HG02588 (cell line): ENCODE measurements at regions not wholly inside any gene's neighbourhood (a gene's known extent, or its start where the extent isn't known, plus 50 kb on each side); places are given as distances from the start of the nearest gene placed in this dataset.

ENCODE experiments used
- ATAC-seq: cut with Tn5 transposase; IDR thresholded peaks from one replicate; pipeline ENCODE4 v1.9.1; 2021; ENCODE audit warnings: mild to moderate bottlenecking, moderate library complexity; ENCODE audit not compliant: unreplicated experiment

DNA sequence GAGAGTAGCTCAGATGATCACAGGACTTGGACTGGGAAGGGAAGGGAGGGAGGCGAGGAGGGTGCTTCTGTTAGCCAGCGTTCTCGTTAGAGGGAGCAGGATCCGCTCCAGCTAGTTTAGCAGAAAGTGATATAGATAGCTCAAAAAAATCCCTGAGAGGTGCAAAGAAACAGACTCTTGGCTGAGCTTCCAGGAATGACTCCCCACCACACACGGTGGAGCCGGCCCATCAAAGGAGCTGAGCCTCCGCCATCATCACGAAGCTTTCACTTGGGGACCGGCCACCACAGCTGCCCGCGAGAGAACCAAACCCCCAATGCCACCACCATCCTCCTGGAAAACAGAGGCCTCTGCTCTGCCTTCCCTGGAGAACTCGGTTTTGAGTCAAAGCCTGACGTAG is 124.6 kb upstream of the BCL2L14 start:
- ATAC-seq: no peak

DNA sequence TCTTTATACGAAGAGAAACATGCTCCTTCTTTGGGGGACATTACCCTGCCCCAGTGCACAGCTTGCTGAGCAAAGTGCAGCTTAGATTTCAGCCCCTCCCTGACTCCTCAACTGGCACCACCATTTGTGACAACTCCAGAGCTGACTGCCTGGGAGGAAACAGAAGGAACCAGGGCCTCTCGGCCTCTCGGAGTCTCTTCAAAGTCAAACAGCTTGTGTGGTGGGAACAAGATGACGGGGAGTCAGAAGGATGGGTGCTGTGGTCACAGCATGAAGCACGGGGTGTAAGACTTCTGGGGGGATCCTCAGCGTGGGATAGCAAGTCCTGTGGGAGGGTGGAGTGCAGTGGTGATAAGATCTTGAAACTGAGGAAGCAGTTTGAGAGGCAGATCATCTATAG is 123.5 kb upstream of the BCL2L14 start:
- ATAC-seq: no peak

DNA sequence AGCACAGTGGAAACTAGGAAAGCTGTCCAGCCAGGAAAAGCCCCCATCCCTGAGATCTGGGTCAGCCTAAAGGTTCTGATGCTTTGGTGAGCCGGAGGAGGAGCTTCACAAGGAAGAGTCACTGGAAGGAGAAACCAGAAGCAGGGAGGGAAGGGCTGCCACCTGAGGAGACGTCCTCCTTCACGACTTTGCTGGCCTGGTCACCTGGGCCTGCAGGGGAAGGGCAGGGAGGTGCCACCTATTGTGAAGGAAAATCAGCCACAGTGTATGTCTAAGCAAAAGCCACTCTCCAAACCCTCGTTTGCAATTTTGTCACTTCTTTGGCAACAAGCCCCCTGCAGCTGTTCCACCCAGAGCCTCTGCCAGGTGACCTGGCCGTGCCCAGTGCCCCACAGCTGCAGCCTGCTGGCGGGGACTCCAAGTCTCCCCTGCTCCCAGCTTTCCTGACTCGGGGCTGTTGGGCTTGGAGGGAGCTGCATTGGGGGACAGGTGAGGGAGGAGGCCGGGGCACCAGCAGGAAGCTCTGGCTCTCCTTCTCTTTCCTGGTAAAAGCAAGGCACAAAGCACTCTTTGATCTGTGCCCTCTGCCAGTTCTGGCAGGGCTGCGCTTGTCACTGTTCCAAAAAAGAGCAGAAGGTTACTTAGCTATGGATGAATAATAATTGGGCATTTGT is 120.9 kb upstream of the BCL2L14 start:
- no peak for ATAC-seq

DNA sequence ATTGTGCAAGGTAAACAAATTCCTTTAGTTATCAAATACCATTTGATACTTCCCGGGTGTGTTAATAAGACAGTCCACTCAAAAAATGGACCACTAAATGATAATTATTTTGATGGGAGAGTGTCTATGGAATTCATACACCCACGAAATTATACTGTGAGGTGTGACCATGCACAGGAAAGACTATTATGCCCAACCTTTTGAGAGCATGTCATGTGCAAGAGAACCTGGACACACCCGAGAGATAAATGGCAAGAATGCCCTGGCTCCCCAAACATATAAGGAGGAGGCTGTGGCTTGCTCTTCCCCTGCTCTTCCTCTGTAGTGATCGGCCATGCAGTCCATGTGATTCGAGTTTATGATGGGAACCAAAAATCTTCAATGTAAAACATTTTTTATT is 119.5 kb upstream of the BCL2L14 start:
- ATAC-seq: no peak

DNA sequence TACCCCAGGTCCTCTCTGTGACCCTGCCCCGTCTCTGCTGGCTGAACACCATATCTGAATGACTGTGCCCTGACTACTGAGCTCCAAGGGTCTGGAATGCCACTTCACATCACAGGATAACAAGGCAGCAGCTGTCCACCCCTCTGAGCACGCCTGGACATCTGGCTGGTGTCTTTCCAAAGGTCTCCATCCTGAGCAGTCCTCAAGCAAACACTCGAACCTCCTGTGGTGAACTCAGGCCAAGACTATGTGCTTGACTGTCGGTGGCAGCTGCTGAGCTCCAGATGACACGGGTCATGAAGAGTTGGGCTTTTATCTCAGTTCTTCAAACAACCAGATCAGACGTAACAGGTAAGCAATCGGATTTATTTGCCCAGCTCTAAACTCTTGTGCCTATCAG is 117.2 kb upstream of the BCL2L14 start:
- ATAC-seq: no peak

DNA sequence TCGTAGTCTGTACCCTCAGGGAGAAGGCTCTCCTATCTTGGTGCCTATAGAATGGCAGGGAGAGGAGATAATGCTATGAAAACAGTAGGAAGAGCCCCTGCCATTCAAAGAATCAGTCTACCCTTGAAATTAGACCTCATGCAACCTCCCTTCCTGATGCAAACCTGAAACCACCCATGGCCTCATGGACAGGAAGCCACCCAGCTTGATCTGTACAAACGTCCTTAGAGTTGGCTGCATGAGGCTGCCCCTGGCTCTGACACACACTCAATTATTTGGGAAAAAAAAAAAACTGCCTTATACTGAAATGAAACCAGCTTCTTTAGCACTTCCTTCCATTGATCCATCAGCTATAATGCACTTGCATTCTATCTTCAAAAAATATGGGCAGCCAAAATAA is 116.6 kb upstream of the BCL2L14 start:
- no peak for ATAC-seq

DNA sequence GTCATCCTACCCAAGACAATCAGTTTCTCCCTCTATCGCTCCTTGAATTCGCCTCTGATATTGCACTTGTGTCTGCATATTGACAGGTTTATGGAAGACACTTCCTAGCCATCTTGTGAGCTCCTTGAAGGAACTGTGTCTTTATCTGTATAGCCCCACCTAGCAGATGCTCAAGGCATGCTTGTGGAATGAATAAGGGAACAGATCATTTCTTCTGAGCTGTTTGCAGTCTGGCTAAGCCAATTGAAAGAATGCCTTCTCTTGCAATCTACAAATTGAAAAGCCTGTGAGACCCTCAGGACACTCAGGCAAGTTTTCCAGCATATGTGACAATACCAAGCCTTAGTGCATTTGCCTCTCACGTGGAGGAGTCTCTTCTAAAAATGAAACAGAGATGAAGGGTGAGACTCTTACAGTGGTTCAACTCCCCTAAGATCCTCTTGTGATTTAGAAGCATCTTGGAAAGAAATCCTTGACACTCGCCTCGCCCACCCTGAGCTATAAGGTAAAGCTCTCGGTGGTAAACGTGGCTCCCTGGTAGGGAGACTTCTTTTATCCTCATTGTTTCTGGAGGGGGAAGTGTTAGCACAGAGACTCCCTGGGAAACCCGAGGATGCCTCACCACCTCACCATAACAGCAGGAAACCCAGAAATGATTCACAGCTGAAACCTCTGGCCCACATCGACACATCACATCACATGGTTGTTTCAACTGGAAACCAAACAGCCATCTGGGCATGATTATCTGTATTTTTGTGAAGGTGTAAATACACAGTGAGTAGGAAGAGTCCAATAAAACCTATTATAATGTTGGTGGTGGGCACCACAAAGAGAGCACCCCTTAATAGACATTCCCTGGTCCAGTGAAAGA is 112.3 kb upstream of the BCL2L14 start:
- ATAC-seq: no peak

DNA sequence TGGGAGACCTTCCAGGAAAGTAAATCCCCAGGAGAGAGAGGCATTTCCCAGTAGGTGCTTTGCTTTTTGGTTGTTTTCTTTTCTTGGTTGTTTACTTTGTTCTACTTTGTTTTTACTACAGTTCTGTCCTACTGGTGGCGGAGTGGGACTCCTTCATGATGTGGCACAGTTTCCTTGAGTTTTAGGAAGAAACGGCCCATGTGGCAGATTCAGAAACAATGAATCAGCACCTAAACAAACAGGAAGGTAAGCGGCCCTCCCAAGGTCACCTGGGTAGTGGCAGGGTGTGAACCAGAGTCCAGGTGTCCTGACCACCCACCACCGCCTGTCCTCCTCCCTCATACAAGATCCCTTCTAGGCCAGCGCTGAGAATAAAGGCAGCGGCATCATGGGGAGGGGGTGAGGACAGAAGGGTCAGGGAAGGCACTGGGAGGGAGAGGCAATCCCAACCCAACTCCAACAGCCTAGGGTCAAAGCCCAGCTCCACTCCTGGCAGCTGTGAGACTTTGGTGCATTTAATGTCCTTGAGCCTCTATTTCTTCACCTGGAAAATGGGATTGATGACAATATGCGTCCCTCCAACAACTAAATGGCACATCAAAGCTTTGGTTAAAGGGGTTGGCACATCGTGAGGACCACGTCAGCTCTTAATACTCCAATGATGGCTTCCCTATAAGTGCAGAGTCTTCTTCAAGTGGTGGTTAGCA is 111.5 kb upstream of the BCL2L14 start:
- ATAC-seq: no peak

DNA sequence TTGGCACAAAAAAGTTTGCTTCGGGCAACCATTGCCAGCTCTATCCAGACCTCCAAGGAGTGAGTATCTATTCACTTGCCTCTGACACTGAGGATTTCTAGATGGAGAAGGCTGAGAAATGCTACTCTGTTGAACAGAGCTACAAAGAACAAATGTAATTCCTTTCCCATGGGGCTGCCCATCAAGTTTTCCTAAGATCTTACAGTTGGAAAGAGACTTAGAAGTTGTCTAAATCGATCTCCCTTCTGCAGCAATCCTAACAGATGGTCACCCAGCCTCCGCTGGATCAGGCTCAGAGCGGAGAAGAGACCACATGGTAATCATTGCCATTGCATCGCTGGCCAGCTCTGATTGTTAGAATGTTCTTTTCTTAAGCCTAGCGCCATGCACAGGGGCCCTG is 110.1 kb upstream of the BCL2L14 start:
- no peak for ATAC-seq

DNA sequence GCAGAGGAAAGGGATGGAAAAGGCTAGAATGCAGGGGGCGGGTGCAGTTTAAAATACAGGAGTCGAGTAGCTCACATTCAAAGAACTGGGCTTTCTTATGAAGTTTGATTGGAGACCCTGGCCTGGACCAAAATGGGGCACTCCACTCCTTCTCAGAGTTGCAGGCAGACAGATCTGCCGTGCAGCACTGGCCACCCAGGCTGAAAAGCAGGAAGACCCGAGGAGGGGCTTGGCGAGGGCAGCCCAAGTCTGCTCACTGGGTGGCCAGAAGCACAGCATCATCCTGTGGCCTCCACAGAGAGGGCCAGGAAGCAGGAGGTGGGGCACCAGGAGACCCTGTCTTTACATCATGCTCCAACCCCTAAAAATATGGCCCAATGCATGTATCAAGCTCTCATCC is 109.1 kb upstream of the BCL2L14 start:
- ATAC-seq: no peak

DNA sequence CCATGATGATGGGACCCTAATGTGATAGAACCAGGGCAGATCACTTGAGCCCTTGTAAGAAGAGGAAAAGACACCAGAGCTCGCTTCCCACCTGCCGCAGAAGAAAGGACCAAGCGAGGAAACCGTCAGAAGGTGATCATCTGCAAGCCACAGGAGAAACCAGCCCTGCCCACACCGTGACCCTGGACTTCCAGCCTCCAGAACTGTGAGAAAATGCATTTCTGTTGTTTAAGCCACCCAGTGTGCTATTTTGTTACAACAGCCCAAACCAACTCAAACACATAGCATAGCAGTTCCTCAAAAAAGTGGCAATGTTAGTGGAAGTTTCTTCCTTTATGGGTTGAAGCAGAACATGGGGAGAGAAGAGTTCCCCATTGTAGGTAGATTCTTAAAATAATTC is 107.9 kb upstream of the BCL2L14 start:
- ATAC-seq: no peak

DNA sequence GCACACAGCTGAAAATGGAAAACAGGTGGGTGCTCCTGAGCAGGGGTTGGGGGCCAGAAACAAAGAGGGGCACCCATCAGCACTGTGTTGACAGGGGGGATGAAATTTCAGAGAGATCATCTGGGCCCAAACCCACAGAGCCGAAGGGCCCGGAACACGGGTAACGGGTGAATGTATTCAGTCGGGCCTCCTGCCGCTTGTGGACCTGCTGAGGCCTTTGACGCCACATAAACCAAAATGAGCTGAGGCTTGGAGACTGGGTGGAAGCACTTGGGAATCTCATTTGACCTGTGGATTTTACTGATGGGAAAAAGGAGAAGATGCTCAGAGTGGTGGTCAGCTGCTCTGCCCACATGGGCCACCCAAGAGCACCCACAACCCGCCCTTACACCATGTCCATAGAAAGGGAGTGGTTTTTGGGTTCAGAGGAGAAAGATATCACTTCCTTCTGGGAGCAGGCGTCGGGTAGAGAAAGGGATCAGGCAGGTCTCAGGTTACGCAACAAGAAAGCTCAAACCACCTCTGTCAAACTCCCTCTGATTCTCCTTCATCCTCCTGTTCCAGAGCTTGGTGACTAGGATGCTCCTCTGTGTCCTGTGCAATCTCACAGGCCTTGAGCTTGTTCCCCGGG is 106.8 kb upstream of the BCL2L14 start:
- ATAC-seq: no peak

DNA sequence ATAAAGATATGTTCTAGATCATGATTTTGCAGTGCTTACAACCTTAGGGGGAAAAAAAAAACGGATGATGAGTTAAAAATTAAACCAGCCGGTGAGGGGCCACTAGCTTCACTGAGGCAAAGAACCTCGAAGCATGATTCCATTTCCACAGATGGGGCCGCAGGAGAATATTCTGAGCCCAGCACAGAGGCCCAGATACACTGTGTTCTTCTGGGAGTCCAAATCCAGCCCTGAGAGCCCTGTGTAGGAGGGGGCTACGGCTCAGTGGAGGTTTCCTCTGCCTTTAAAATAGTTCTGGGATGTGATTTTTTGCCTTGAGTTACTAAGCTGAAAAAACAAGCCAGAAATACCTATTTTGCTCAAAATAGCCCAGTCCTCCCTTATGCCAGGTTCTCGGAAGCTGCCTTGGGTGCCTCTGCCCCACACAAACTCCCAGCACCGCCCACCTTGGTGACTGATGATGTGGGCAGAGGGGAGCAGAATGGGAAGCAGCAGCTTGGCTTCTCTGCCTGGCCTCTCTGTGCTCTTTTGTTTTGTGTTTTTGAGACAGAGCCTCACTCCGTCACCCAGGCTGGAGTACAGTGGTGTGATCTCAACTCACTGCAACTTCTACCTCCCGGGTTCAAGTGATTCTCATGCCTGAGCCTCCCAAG is 105.4 kb upstream of the BCL2L14 start:
- ATAC-seq: no peak

DNA sequence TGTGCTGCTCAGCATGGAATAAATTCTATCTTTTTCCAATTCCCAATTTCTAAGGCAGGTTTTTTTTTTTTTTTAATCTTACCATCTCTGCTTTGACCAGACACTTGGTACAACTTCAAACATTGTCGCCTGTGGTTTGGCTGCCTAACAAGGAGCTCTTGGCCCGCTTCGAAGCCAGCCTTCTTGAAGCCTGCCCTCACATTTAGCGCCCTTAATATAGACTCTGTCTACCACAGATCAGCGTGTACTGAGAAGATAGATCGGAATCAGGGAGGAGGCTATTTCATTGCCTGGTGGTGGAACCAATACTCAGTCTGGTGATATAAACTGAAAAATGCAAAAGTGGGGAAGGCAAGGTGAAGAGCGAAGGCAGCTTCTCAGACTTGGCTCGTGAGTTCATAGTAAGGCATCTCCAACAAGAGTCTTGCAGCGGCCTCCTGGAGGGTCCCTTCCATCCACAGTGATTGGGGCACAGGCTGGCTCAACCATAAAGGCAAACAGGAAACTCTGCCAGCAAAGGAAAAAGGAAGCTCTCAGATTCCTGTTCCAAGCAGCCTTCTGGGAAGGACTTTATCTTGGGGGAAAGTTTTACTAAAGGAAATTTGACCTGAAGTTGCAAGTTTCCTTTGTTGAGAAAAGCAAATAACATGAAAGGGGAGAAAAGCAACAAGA is 103.2 kb upstream of the BCL2L14 start:
- no peak for ATAC-seq

DNA sequence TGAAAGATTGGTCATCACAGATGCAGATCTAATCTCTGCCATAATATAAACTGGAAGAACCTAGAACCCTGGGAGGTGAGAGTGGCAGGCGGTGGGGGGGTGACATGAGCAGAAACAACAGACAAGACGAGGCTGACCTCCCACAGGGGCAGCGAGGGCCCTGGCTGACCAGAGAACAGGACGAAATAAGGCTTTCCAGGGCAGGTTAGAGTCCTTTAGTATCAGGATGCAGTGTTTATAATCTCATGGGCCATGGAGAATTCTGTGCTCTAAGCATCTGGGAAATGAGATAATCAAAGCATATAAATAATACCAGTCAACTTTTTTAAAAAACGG is 102.7 kb upstream of the BCL2L14 start:
- ATAC-seq: no peak

DNA sequence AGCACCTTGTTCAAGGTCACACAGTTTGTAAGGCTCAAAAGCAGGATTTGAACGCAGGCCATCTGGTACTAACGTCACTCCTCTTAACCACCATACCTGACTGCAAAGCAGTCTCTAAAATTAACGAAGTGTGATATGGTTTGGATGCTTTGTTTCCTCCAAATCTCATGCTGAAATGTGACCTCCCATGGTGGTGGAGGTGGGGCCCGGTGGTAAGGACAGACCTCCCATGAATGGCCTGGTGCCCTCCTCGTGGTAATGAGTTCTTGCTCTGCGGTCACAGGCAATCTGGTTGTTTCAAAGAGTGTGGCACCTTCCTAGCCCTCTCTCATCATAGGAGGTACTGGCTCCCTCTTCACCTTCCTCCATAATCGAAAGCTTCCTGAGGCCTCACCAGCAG is 102.2 kb upstream of the BCL2L14 start:
- ATAC-seq: no peak

DNA sequence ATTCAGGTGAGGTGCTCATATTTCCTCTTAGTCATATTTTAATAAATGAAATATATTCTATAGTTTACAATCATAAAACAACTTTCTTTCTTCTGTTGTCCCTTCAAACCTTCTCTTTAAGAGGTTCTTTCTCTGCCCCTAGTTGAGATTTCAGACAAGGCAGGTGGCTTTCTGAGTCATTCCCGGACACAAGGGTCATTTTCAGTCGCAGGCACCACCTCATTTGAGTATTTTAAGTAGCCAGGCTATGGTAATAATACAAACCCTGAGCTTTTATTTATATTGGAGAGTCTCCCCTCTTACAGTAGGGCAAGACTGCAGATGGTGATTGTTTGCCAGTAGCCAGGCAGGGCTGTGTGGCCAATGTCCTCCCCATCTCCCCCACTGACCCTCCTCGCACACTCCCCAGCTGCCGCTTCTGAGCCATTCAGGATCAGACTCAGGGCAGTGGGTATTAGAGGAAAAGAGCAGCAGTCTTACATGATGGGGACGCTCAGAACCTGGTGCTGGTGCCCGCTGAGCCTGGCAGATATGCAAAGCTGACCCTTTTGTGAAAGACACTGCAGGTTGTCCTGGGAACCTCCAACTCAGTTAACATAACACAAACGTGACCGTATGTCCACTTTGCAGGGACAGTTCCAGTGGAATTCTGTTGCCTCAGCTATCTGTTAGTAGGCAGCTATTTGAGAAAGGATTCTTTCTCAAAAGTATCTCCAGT is 101.1 kb upstream of the BCL2L14 start:
- peak; percentile 88 for ATAC-seq

DNA sequence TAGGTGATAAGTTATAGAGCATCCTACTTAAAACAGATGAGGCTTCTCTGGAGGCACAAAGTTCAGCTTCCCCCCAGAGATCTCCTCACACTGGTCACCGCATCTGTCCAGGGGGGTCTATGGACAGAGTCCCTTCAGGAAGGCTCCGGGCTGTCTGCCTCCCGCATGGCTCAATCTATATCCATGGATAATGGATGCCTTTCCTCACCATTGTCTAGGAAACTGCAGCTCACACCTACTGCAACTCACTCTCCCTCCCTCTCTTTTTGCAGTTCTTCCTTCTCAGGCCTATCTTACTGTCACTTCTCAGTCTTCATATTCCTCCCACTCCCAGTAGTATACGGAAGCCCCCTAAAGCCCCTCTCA is 100.6 kb upstream of the BCL2L14 start:
- no peak for ATAC-seq

DNA sequence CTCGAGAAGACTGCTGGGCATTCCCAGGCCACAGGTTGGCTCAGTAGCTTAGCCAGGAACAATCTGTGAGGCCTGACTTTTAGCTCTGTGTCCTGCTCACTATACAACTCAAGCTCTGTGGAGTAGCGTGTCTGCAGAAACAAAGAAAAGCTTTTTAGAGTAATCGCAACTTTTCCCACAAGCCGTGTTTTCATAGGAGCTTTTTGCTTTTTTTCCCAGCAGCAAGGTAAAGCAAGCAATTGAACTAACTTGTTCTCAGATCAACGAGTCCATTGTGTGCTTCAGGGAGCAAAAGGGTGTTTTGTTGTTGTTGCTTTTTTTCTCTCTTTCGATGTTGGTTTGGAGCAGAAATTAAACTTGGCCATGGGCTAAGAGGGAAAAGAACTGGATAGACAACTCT is 97.3 kb upstream of the BCL2L14 start:
- no peak for ATAC-seq

DNA sequence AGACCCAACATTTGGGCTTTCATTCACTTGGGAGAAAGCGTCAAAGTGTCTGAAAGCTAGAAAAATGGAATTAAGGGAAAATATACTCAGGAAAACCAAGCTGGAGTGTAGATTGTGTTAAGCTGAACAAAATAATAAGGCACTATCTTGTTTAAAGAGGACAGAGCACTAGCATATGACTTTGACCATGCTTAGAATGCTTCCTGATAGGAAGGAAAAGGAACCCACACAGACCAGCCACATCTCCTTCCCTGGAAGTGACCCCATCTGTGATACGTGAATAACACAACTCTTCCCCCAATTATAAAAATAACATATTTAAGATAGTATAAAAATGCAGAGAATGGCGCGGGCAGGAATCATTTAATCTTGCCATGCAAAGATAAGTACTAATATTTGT is 94.7 kb upstream of the BCL2L14 start:
- ATAC-seq: no peak
